ENCODE measurements at regions not wholly inside any gene's neighbourhood (a gene's known extent, or its start where the extent isn't known, plus 50 kb on each side); places are given as distances from the start of the nearest gene placed in this dataset.

DNA sequence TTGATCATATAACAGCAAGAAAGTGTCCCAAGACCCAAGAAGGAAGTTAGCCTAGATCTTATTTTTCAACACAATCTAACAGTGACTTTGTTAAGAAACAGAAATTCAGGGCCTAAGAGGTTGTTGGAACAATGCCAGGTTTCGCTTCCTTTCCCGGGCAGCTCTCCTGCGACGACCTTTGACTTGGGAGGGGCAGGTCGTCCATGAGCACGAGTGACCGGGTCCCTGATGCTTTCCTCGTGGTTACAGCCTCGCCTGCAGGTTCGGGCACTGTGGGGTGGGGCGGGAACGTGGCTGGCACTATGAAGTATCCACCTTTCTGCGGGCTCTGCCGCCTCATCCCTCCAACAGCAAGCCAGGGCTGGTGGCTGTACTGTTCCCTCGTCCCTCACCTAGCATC is 90.1 kb upstream of the RGMA start:
- TF ChIP-seq CTCF (IDR thresholded peaks at IDR 0.05) (no peak), POLR2A (IDR thresholded peaks at IDR 0.05) (no peak)
